K562 (cell line): ENCODE measurements at regions not wholly inside any gene's neighbourhood (a gene's known extent, or its start where the extent isn't known, plus 50 kb on each side); places are given as distances from the start of the nearest gene placed in this dataset.

ENCODE experiments used
- AFF1 ChIP-seq, 2 experiments: fragments of 450-650 bp; IDR thresholded peaks; 2 replicates each; pipeline ENCODE4 v1.6.1; 2018; ENCODE audit warnings: mild to moderate bottlenecking in 2 of 2, low read depth in 1 of 2; ENCODE audit not compliant: partially characterized antibody in 2 of 2
- CBX8 ChIP-seq: fragments of 200-600 bp; sonication (generic); IDR thresholded peaks from 2 replicates; pipeline ENCODE4 v1.6.1; 2012; ENCODE audit warnings: borderline replicate concordance, mixed run types, low read depth, mild to moderate bottlenecking, moderate library complexity, mixed read lengths, low read length, control low read depth, inconsistent platforms; ENCODE audit not compliant: poor library complexity, severe bottlenecking; ENCODE audit errors: extremely low read depth
- DEAF1 ChIP-seq: fragments of 450-650 bp; formaldehyde crosslinking; IDR thresholded peaks from 2 replicates; pipeline ENCODE4 v1.4.0; 2020; ENCODE audit warnings: mild to moderate bottlenecking, moderate library complexity
- E4F1 ChIP-seq: fragments of 250-450 bp; sonication (Bioruptor Pico); IDR thresholded peaks from 2 replicates; pipeline ENCODE4 v1.5.0; 2021; ENCODE audit warnings: mild to moderate bottlenecking, borderline replicate concordance
- EHMT2 ChIP-seq: fragments of 450-650 bp; IDR thresholded peaks from 2 replicates; pipeline ENCODE4 v1.6.1; 2018; ENCODE audit warnings: antibody characterized with exemption
- HCFC1 ChIP-seq: IDR thresholded peaks from 2 replicates; pipeline ENCODE4 v1.6.1; 2012; ENCODE audit warnings: low read depth, low read length, improper control_type of control experiment
- HSF4 ChIP-seq: fragments of 250-450 bp; sonication (Bioruptor Pico); IDR thresholded peaks from 2 replicates; pipeline ENCODE4 v2.1.2; 2022; ENCODE audit warnings: mild to moderate bottlenecking, moderate library complexity, borderline replicate concordance
- KLF1 ChIP-seq: fragments of 450-650 bp; IDR thresholded peaks from 2 replicates; pipeline ENCODE4 v1.6.1; 2016; ENCODE audit warnings: missing genetic modification characterization, missing compliant biosample characterization
- LCOR ChIP-seq: sonication (generic); formaldehyde crosslinking; IDR thresholded peaks from 2 replicates; pipeline ENCODE4 v1.8.0; 2022; ENCODE audit warnings: mild to moderate bottlenecking, missing genetic modification reagents
- NFE2L1 ChIP-seq: fragments of 450-650 bp; IDR thresholded peaks from 2 replicates; pipeline ENCODE4 v1.6.1; 2016; ENCODE audit warnings: missing genetic modification characterization, low read depth, mild to moderate bottlenecking, missing compliant biosample characterization, moderate library complexity, borderline replicate concordance
- PCBP2 ChIP-seq: fragments of 200-400 bp; formaldehyde crosslinking; IDR thresholded peaks from 2 replicates; pipeline ENCODE4 v1.6.1; 2018; ENCODE audit warnings: low read length, low read depth, mild to moderate bottlenecking, moderate library complexity; ENCODE audit not compliant: poor library complexity, severe bottlenecking
- RFX5 ChIP-seq: IDR thresholded peaks from 2 replicates; pipeline ENCODE4 v1.6.1; 2011; ENCODE audit warnings: low read depth, mild to moderate bottlenecking, improper control_type of control experiment, low read length
- SIX5 ChIP-seq, 2 experiments: IDR thresholded peaks; 2 replicates each; pipeline ENCODE4 v1.6.1; 2011; ENCODE audit warnings: low read length in 2 of 2, borderline replicate concordance in 1 of 2, low read depth in 1 of 2, mild to moderate bottlenecking in 1 of 2, moderate library complexity in 1 of 2; ENCODE audit not compliant: insufficient read depth in 1 of 2
- THRB ChIP-seq: fragments of 450-650 bp; formaldehyde crosslinking; conservative IDR thresholded peaks from 2 replicates; pipeline ENCODE4 v1.4.0; 2022; ENCODE audit warnings: mild to moderate bottlenecking, missing genetic modification characterization
- ZKSCAN1 ChIP-seq: fragments of 150-350 bp; IDR thresholded peaks from 2 replicates; pipeline ENCODE4 v1.6.1; 2016; ENCODE audit warnings: low read depth, low read length
- ZNF445 ChIP-seq: fragments of 250-450 bp; sonication (Bioruptor Pico); IDR thresholded peaks from 2 replicates; pipeline ENCODE4 v1.4.0; 2020; ENCODE audit warnings: low read depth, mild to moderate bottlenecking, moderate library complexity

- TF ChIP-seq DEAF1 (CRISPR knock-in tag) (peak; percentile 70), NFE2L1 (tag) (peak; percentile 60), RFX5 (peak; percentile 68), SIX5 (IDR thresholded peaks at IDR 0.05; ENCODE audit: borderline replicate concordance in 1 of 2, insufficient read depth in 1 of 2, low read depth in 1 of 2, low read length in 2 of 2) (peak in 1 of 2 experiments; percentile 74; a peak in 2 of 4 replicates), ZNF445 (CRISPR knock-in tag) (peak; percentile 63; the same call in 1 of the 2 replicates), THRB (CRISPR knock-in tag) (peak; percentile 76; the same call in 1 of the 2 replicates), E4F1 (CRISPR knock-in tag) (peak; percentile 81), AFF1 (IDR thresholded peaks at IDR 0.05; ENCODE audit: low read depth in 1 of 2, partially characterized antibody in 2 of 2) (peak in 1 of 2 experiments; percentile 83), LCOR (CRISPR knock-in tag) (peak; percentile 92), ZKSCAN1 (no peak; the same call in 1 of the 2 replicates), EHMT2 (no peak; the same call in 1 of the 2 replicates), KLF1 (tag) (peak; percentile 98), PCBP2 (no peak), CBX8 (no peak), HCFC1 (0 out of 2 replicates have a peak, but pooled peaks have one; percentile 14), HSF4 (CRISPR knock-in tag) (peak; percentile 70; the same call in 1 of the 2 replicates)
These were observed 90.1 kb upstream of the PIK3CG start (continued) for GRCh38 chr7:106774768-106775551.
